WI38 (cell line): ENCODE measurements at regions not wholly inside any gene's neighbourhood (a gene's known extent, or its start where the extent isn't known, plus 50 kb on each side); places are given as distances from the start of the nearest gene placed in this dataset.
"Not testable (repeated sequence)": the region's sequence is repeated elsewhere in the genome, so short reads cannot be mapped to it uniquely, and the experiment has no call there.

Experiments used
- H3K4me3 ChIP-seq: 2 replicates; pipeline ENCODE4 v1.5.1; 2011; ENCODE audit warnings: low read depth, mild to moderate bottlenecking, control low read depth, low read length
- TF ChIP-seq, protein P1 (sequence below): IDR thresholded peaks from 2 replicates; pipeline ENCODE4 v1.5.1; 2012; ENCODE audit warnings: low read depth, mild to moderate bottlenecking, control low read depth, low read length

DNA sequence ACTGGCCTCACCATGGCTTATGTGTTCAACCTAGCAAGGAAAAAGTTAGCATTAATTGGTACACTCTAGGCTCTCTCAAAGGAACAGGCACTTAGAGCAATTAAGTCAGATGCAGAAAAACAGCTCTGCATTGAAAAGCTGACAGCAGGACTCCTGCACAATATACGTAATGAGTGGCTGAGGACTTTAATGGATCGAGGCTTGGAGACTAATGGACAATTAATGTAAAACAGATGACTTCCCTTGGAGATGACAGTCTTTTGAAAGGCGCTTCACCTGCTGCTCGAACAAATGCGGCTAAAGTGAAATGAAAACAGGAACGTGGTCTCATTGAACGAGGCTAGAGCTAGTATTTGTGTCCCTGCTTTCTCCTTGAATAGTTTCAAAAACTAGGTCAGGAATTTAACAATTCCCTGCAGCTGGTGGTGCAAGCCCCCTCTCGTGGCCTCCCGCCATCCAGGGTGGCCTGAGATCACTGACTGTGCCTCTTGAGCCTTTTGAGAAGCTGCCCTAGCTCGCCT is 137.1 kb downstream of the ELOVL4 start:
- TF ChIP-seq, protein P1, sequence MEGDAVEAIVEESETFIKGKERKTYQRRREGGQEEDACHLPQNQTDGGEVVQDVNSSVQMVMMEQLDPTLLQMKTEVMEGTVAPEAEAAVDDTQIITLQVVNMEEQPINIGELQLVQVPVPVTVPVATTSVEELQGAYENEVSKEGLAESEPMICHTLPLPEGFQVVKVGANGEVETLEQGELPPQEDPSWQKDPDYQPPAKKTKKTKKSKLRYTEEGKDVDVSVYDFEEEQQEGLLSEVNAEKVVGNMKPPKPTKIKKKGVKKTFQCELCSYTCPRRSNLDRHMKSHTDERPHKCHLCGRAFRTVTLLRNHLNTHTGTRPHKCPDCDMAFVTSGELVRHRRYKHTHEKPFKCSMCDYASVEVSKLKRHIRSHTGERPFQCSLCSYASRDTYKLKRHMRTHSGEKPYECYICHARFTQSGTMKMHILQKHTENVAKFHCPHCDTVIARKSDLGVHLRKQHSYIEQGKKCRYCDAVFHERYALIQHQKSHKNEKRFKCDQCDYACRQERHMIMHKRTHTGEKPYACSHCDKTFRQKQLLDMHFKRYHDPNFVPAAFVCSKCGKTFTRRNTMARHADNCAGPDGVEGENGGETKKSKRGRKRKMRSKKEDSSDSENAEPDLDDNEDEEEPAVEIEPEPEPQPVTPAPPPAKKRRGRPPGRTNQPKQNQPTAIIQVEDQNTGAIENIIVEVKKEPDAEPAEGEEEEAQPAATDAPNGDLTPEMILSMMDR: no peak
- H3K4me3 ChIP-seq: no peak overlapping the region

- TF ChIP-seq, protein P1: no peak
Measured at GRCh38 chr6:79808921-79809320, 138.4 kb downstream of the ELOVL4 start.

DNA sequence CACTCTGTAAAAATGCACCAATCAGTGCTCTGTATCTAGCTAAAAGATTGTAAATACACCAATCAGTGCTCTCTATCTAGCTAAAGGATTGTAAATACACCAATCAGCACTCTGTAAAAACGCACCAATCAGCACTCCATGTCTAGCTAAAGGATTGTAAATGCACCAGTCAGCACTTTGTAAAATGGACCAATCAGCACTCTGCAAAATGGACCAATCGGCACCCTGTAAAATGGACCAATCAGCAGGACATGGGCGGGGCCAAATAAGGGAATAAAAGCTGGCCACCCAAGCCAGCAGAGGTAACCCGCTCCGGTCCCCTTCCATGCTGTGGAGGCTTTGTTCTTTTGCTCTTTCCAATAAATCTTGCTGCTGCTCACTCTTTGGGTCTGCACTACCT is 140.7 kb downstream of the ELOVL4 start:
- H3K4me3 ChIP-seq: not testable (repeated sequence)

More at GRCh38 chr6:79808921-79809320, 138.4 kb downstream of the ELOVL4 start:
- no peak overlapping the region for H3K4me3 ChIP-seq

- TF ChIP-seq, protein P1: no peak
- no peak overlapping the region for H3K4me3 ChIP-seq
Measured at GRCh38 chr6:79804732-79805131, 142.6 kb downstream of the ELOVL4 start.

- TF ChIP-seq, protein P1: no peak
- no peak overlapping the region for H3K4me3 ChIP-seq
Measured at GRCh38 chr6:79803917-79804316, 143.4 kb downstream of the ELOVL4 start.

- TF ChIP-seq, protein P1: no peak
- H3K4me3 ChIP-seq: no peak overlapping the region
Measured at GRCh38 chr6:79802657-79803300, 144.6 kb downstream of the ELOVL4 start.

DNA sequence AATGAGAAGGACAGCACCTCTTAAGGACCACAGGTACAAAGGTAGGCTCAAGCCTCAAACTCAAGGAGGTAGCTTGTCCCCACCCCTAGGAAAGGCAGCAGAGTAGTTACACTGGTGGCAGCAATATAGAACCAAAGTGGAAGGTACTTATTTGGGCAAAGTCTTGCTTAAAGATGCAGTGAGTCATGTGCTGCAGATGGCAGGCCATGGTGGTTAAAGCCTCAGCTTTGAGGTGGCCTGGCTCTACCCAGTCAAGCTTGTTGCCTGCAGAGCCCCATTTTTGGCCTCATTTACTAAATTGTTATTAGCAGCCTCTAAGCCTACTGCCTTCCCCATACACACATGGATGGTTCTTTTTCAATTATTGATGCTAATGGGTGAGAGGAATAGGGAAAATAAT is 146.0 kb downstream of the ELOVL4 start:
- TF ChIP-seq, protein P1: no peak
- H3K4me3 ChIP-seq: no peak overlapping the region

- TF ChIP-seq, protein P1: no peak
- no peak overlapping the region for H3K4me3 ChIP-seq
Measured at GRCh38 chr6:79798841-79799240, 148.5 kb downstream of the ELOVL4 start.
